ENCODE measurements at regions not wholly inside any gene's neighbourhood (a gene's known extent, or its start where the extent isn't known, plus 50 kb on each side); places are given as distances from the start of the nearest gene placed in this dataset.

GRCh38 chr6:148166339-148166968 is 176.2 kb upstream of the SASH1 start:
- H3K4me3 ChIP-seq (replicated peaks in 1 of 2; ENCODE audit: low read depth in 1 of 2, low read length in 2 of 2), result no peak overlapping the region
- no peaks in the 10 kb centered on the region for H3K4me1 ChIP-seq (ENCODE audit: control insufficient read depth in 1 of 2, insufficient read depth in 2 of 2, low read length in 2 of 2)
- ChIA-PET POLR2A (no interaction called here), RAD21 (ENCODE audit: low non-redundant PET in 1 of 2, low total read pairs in 2 of 2, uncharacterized antibody in 2 of 2, unreplicated experiment in 2 of 2) (no interaction called here), CTCF (interaction anchor here (0.9 to 2.0 kb wide), 6 partner anchors 10 to 784 kb away, joined by 3 to 20 read pairs (median 4); partner anchors contain the start of gene SAMD5)
- no peaks in the 10 kb centered on the region for H3K27me3 ChIP-seq (ENCODE audit: insufficient read depth, low read length)
- peak; percentile 72 for ATAC-seq
- H3K4me2 ChIP-seq (ENCODE audit: low read length), result no peak overlapping the region
- DNase-seq (ENCODE audit: low read depth, low spot score), result peak; percentile 51
- H3K79me2 ChIP-seq (ENCODE audit: insufficient read depth, low read length), result no peaks in the 10 kb centered on the region
- no peaks in the 10 kb centered on the region for H4K20me1 ChIP-seq (ENCODE audit: insufficient read depth)
- BruUV-seq (replicated peaks), result no TSS peak
- no peak overlapping the region for H2AFZ ChIP-seq (ENCODE audit: low read depth, low read length, poor library complexity, severe bottlenecking)
- no peaks in the 10 kb centered on the region for H3K9me2 ChIP-seq (ENCODE audit: insufficient read depth)
- no peaks in the 10 kb centered on the region for H3K36me3 ChIP-seq (ENCODE audit: control insufficient read depth in 1 of 2, insufficient read depth in 2 of 2, low read length in 2 of 2)
- no peaks in the 10 kb centered on the region for H3K9me3 ChIP-seq (ENCODE audit: control insufficient read depth in 1 of 2, insufficient read depth in 1 of 2, low read depth in 1 of 2, low read length in 2 of 2)
- H3K9ac ChIP-seq (ENCODE audit: low read length), result no peak overlapping the region
- no peak overlapping the region for H3K27ac ChIP-seq (ENCODE audit: low read depth, low read length)
- peak; percentile 88 for TF ChIP-seq RAD21 (IDR thresholded peaks at IDR 0.05; ENCODE audit: low read depth)
- no peak for TF ChIP-seq REST (IDR thresholded peaks at IDR 0.05; ENCODE audit: low read depth)
- TF ChIP-seq ZNF274 (IDR thresholded peaks at IDR 0.05; ENCODE audit: low read depth, low read length), result no peak
- TF ChIP-seq JUND (IDR thresholded peaks at IDR 0.05), result no peak
- peak; percentile 52 to 79 (median 70) for TF ChIP-seq CTCF (IDR thresholded peaks at IDR 0.05 in 2 of 3, conservative IDR thresholded peaks at IDR 0.05 in 1 of 3; ENCODE audit: borderline replicate concordance in 1 of 3, insufficient read depth in 1 of 3, low read depth in 2 of 3, low read length in 2 of 3)
- intact Hi-C loops (cut with micrococcal nuclease), result loop anchor here (1.0 to 10.0 kb wide), 3 partner anchors 660 to 1252 kb away; no protein-coding TSS in a partner anchor
